ENCODE measurements at regions not wholly inside any gene's neighbourhood (a gene's known extent, or its start where the extent isn't known, plus 50 kb on each side); places are given as distances from the start of the nearest gene placed in this dataset.

DNA sequence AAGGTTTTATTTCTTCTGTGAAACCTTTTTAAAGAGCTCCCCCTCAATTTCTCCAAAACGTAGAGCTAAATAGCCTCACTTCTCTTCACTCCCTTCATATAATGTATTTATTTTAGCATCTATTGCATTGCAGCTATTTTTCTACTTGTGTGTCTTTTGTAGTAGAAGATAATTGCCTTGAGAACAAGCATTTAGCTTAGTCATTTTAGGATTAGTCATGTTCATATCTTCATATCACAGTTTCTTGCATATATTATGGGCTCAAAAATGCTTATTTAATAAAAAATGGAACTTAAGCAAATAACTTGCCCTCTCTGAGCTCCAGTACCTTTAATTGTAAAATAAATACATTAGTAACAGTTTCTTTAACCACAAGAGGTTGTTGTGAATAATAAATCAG, 72.1 kb upstream of the SPANXC start:
- intact Hi-C loops (cut with micrococcal nuclease) (no loop called here), dilution Hi-C loops (cut with HindIII; ENCODE audit: low sequenced_read_pairs, unreplicated experiment) (no loop called here), in situ Hi-C loops (cut with MboI; ENCODE audit: low sequenced_read_pairs) (no loop called here)
- no peak for ATAC-seq (ENCODE audit: low read depth)
- no peak overlapping the region for H2BK15ac ChIP-seq (ENCODE audit: low read depth, low read length)
- H2BK120ac ChIP-seq (ENCODE audit: low read depth, low read length), result no peak overlapping the region
- TF ChIP-seq MAZ (IDR thresholded peaks at IDR 0.05; ENCODE audit: borderline replicate concordance, low read depth, low read length) (no peak), MAFK (IDR thresholded peaks at IDR 0.05; ENCODE audit: low read depth, low read length) (no peak), POLR2A (IDR thresholded peaks at IDR 0.05; ENCODE audit: low read depth, low read length) (no peak)
- no peaks in the 10 kb centered on the region for H3K79me1 ChIP-seq (ENCODE audit: low read depth in 1 of 2, low read length in 2 of 2)
- H3K18ac ChIP-seq (ENCODE audit: low read depth, low read length), result no peak overlapping the region
- H2AFZ ChIP-seq (replicated peaks; ENCODE audit: low read length, poor library complexity), result no peak overlapping the region
- H3K4me2 ChIP-seq (ENCODE audit: low read depth, low read length), result no peak overlapping the region
- no peak overlapping the region for H3K56ac ChIP-seq (ENCODE audit: extremely low read depth, insufficient read depth, low read length)
- no peak overlapping the region for H3K4me3 ChIP-seq (ENCODE audit: insufficient read depth, low read depth, low read length)
- no peak overlapping the region for H3K9ac ChIP-seq (ENCODE audit: low read depth, low read length)
- H3K23ac ChIP-seq (ENCODE audit: low read depth, low read length), result no peak overlapping the region
- no peaks in the 10 kb centered on the region for H3K9me3 ChIP-seq (ENCODE audit: control insufficient read depth, insufficient read depth, low read length)
- no peaks in the 10 kb centered on the region for H3K27me3 ChIP-seq (ENCODE audit: control insufficient read depth, insufficient read depth, low read length)
- no CpG with 5 or more reads among the region's 1 CpG for WGBS, 2 experiments (ENCODE audit: extremely low coverage in 2 of 2, insufficient read length in 1 of 2)
- no peaks in the 10 kb centered on the region for H3K36me3 ChIP-seq (ENCODE audit: control insufficient read depth, insufficient read depth, low read length)
- no peak overlapping the region for H2BK20ac ChIP-seq (ENCODE audit: low read depth, low read length)
- H3K4ac ChIP-seq (ENCODE audit: low read depth, low read length), result no peak overlapping the region
- H3K9me1 ChIP-seq (ENCODE audit: insufficient read depth, low read length), result no peaks in the 10 kb centered on the region
- POLR2A ChIA-PET (ENCODE audit: unreplicated experiment), result no interaction called here
- H3K4me1 ChIP-seq (ENCODE audit: control insufficient read depth, insufficient read depth, low read length), result no peaks in the 10 kb centered on the region
- H2AK5ac ChIP-seq (ENCODE audit: low read depth, low read length), result no peak overlapping the region
- H3K27ac ChIP-seq (ENCODE audit: insufficient read depth, low read length), result no peak overlapping the region
- CTCF ChIA-PET, result no interaction called here
- H2BK5ac ChIP-seq (ENCODE audit: low read depth, low read length, poor library complexity, severe bottlenecking), result no peak overlapping the region
- H4K8ac ChIP-seq (ENCODE audit: low read depth in 2 of 2, low read length in 2 of 2), result no peak overlapping the region
- H4K20me1 ChIP-seq (ENCODE audit: insufficient read depth, low read length), result no peaks in the 10 kb centered on the region
- H4K5ac ChIP-seq (ENCODE audit: low read depth, low read length), result no peak overlapping the region
- H2AK9ac ChIP-seq (replicated peaks; ENCODE audit: low read depth, low read length, poor library complexity), result no peak overlapping the region
- H3K14ac ChIP-seq (replicated peaks; ENCODE audit: low read depth, low read length), result no peak overlapping the region
- no peak overlapping the region for H4K91ac ChIP-seq (ENCODE audit: insufficient read depth, low read depth, low read length)
- BruUV-seq (replicated peaks), result no TSS peak
- DNase-seq, result peak; percentile 12
